ENCODE measurements at regions not wholly inside any gene's neighbourhood (a gene's known extent, or its start where the extent isn't known, plus 50 kb on each side); places are given as distances from the start of the nearest gene placed in this dataset.

GRCh38 chr3:180747805-180748361 lies 68.6 kb upstream of the CCDC39 start:
- TF ChIP-seq POLR2A (IDR thresholded peaks at IDR 0.05) (no peak), CTCF (IDR thresholded peaks at IDR 0.05) (no peak)
